GM23248 (cell line): ENCODE measurements at regions not wholly inside any gene's neighbourhood (a gene's known extent, or its start where the extent isn't known, plus 50 kb on each side); places are given as distances from the start of the nearest gene placed in this dataset.

ENCODE experiments used
- EZH2 ChIP-seq: fragments of 200-600 bp; sonication (generic); IDR thresholded peaks from 2 replicates; pipeline ENCODE4 v1.6.1; 2018; ENCODE audit warnings: antibody characterized with exemption, mild to moderate bottlenecking; ENCODE audit not compliant: insufficient read depth, poor library complexity, severe bottlenecking
- EZH2phosphoT487 ChIP-seq: fragments of 200-600 bp; sonication (generic); IDR thresholded peaks from 2 replicates; pipeline ENCODE4 v1.6.1; 2018; ENCODE audit warnings: antibody characterized with exemption, moderate library complexity, mild to moderate bottlenecking, low read depth; ENCODE audit not compliant: insufficient read depth

DNA sequence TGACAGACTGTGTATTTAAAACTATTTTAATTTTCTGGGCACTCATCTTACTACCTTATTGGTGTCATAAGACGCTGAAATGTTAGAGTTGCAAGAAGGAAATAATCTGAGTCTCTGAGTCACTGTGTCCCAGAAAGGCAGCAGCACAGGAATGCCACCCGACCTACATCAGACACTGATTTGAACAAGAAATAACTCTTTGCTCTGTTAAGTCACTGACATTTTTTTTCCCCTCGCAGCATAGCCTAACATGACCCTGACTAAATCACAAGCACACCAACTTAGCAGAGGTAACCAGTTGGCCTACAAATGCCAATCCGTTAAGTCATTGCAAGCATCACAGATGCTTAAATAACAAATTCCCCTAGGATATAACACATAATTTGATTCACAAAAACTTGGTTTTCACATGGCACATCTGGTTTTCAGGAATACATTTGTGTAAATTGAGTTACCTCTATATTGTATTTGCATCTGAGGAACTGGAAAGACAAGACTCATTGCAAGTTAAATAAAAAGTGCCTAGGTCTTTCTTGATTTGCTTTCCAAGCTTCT lies 349.1 kb downstream of the SEC16B start:
- TF ChIP-seq EZH2phosphoT487 (no peak), EZH2 (no peak)
